Fibroblast of mammary gland (primary cell): ENCODE measurements at regions not wholly inside any gene's neighbourhood (a gene's known extent, or its start where the extent isn't known, plus 50 kb on each side); places are given as distances from the start of the nearest gene placed in this dataset.

ENCODE experiments used
- DNase-seq: peaks from one replicate; pipeline ENCODE4 v3.0.0-alpha.2; 2010; ENCODE audit warnings: low read depth
- H3K4me3 ChIP-seq: 2 replicates; pipeline ENCODE4 v1.5.1; 2011; ENCODE audit warnings: low read depth, mild to moderate bottlenecking, low read length, moderate library complexity; ENCODE audit not compliant: control insufficient read depth
- TF ChIP-seq, protein P1 (sequence below): conservative IDR thresholded peaks from 2 replicates; pipeline ENCODE4 v1.5.1; 2011; ENCODE audit warnings: low read depth, low read length, inconsistent platforms; ENCODE audit not compliant: control insufficient read depth, insufficient read depth

DNA sequence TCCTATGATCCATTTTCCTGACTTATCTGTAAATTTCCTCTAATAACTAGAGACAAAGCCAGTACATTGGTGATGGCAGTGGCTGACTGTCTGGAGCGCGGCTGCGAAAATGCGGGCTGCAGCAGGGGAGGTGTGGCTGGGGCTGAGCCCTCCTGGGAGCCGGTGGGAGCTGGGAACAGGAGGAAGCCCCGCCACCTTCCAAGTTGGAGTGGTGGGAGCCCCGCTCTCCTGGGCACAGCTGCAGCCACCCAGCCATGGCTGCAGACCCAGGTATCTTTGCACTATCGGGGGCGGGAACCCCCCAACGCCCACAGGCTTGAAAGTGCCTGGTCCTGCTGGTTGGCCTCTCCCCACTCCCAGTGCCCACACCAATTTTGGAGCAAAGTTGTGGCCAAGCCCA, 633.0 kb upstream of the TMEFF2 start:
- no peak for DNase-seq
- H3K4me3 ChIP-seq, result no peak overlapping the region
- TF ChIP-seq, protein P1, sequence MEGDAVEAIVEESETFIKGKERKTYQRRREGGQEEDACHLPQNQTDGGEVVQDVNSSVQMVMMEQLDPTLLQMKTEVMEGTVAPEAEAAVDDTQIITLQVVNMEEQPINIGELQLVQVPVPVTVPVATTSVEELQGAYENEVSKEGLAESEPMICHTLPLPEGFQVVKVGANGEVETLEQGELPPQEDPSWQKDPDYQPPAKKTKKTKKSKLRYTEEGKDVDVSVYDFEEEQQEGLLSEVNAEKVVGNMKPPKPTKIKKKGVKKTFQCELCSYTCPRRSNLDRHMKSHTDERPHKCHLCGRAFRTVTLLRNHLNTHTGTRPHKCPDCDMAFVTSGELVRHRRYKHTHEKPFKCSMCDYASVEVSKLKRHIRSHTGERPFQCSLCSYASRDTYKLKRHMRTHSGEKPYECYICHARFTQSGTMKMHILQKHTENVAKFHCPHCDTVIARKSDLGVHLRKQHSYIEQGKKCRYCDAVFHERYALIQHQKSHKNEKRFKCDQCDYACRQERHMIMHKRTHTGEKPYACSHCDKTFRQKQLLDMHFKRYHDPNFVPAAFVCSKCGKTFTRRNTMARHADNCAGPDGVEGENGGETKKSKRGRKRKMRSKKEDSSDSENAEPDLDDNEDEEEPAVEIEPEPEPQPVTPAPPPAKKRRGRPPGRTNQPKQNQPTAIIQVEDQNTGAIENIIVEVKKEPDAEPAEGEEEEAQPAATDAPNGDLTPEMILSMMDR, result no peak

DNA sequence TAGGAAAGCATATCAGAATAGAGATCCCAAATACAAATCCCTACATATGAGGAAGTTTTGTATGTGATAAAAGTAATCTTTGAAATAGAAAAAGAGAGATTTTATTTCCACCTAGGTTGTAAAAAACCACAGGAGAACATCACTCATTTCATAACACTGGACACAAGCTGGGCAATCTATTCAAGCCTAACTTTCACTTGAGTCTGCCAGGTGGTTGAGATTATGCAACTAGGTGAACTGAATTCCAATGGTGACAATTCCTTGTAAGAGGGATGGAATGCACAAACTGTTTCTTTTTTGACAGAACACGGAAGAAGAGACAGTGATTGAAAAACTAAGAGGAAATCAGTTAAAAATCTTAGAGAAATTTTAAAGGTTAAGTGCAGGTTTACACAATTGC, 619.6 kb upstream of the TMEFF2 start:
- TF ChIP-seq, protein P1, result no peak
- DNase-seq, result no peak
- H3K4me3 ChIP-seq, result no peak overlapping the region

DNA sequence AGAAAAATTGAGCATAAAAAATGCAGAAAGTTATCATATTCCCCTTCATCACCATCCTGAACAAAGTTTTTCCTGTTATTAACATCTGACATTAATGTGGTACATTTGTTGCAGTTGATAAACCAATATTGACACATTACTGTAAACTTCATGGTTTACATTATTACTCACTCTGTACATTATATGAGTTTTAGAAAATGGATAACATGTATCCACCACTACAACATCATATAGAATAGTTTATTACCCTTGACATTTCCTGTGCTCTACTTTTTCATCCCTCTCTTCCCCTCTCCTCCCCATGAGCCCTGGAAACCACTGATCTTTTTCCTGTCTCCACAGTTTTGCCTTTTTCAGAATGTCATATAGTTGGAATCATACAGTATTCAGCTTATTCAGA, 618.6 kb upstream of the TMEFF2 start:
- TF ChIP-seq, protein P1, result no peak
- no peak overlapping the region for H3K4me3 ChIP-seq
- no peak for DNase-seq

DNA sequence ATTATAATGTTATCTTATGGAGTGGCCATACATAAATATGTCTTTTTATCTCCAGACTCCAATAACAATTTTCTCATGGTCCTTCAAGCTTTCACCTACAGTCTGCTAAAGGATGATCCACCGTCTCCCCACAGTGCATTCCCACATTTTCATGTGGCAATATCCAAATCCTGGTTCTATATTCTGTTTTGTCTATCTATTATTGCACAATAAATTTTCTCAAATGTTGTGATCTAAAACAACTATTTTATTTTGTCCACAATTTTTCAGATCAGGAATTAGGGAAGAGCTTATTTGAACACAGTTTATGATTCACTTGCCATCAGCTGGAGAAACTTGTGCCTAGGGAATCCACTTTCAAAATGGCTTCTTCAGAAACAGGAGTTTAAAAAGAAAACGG, 614.4 kb upstream of the TMEFF2 start:
- DNase-seq, result no peak
- TF ChIP-seq, protein P1, result no peak
- no peak overlapping the region for H3K4me3 ChIP-seq

DNA sequence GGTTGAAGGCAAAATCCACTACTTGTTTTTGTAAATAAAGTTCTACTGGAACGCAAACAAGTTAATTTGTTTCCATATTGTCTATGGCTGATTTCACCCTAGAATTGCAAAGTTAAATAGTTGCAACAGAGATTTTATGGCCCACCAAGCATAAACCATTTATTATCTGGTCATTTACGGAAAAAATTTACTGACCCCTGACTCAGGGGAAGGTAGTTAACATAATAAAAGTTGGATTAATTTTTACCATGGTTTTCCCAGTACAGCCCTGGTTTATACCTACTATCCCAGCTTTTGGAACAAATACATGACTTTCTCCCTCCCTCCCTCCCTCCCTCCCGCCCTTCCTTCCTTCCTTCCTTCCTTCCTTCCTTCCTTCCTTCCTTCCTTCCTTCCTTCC, 588.9 kb upstream of the TMEFF2 start:
- no peak for DNase-seq
- no peak overlapping the region for H3K4me3 ChIP-seq
- TF ChIP-seq, protein P1, result no peak

DNA sequence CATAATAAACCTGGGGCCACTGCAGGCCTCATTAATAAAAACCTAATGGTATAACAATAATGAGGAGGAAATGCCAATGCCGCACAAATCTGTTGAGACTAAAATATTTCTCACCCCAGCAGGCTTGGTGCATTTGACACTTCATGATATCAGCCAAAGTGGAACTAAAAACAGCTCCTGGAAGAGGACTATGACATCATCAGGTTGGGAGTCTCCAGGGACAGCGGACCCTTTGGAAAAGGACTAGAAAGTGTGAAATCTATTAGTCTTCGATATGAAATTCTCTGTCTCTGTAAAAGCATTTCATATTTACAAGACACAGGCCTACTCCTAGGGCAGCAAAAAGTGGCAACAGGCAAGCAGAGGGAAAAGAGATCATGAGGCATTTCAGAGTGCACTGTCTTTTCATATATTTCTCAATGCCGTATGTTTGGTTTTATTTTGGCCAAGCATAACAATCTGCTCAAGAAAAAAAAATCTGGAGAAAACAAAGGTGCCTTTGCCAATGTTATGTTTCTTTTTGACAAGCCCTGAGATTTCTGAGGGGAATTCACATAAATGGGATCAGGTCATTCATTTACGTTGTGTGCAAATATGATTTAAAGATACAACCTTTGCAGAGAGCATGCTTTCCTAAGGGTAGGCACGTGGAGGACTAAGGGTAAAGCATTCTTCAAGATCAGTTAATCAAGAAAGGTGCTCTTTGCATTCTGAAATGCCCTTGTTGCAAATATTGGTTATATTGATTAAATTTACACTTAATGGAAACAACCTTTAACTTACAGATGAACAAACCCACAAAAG, 580.9 kb upstream of the TMEFF2 start:
- no peak for DNase-seq

More for the DNA sequence above, 580.9 kb upstream of the TMEFF2 start:
- TF ChIP-seq, protein P1, result no peak
- no peak overlapping the region for H3K4me3 ChIP-seq
